RWPE1 (cell line): ENCODE measurements at regions not wholly inside any gene's neighbourhood (a gene's known extent, or its start where the extent isn't known, plus 50 kb on each side); places are given as distances from the start of the nearest gene placed in this dataset.
A peak's percentile ranks its signal among the peaks of the same experiment; 100 is the strongest.
"Not testable (repeated sequence)": the region's sequence is repeated elsewhere in the genome, so short reads cannot be mapped to it uniquely, and the experiment has no call there.

Experiments
- CTCF ChIA-PET: fragments of 350-600 bp; sonication (Branson Sonifier 250); formaldehyde crosslinking; extraction: SDS; loops from one replicate; lab custom pipeline; 2021; lab: Yijun Ruan, JAX
- POLR2A ChIA-PET: fragments of 400-600 bp; formaldehyde crosslinking; extraction: SDS; loops from one replicate; lab custom pipeline; 2020; ENCODE audit warnings: antibody characterized with exemption; ENCODE audit not compliant: low non-redundant PET; lab: Yijun Ruan, JAX
- DNase-seq: peaks from one replicate; pipeline ENCODE4 v3.0.0; 2012; ENCODE audit warnings: low spot score
- H3K27ac ChIP-seq: fragments of 450-650 bp; 2 replicates; pipeline ENCODE4 v1.5.1; 2017
- CTCF ChIP-seq: fragments of 450-650 bp; conservative IDR thresholded peaks from 2 replicates; pipeline ENCODE4 v1.5.1; 2017; ENCODE audit warnings: low read depth, mild to moderate bottlenecking

- peak; percentile 36 for TF ChIP-seq CTCF
- peak overlapping the region; percentile 98 for H3K27ac ChIP-seq
- DNase-seq: peak; percentile 46
- POLR2A ChIA-PET: interaction anchor here (0.7 to 1.1 kb wide), 2 partner anchors 105 to 129 kb away, joined by 3 read pairs; no protein-coding TSS in a partner anchor
- CTCF ChIA-PET: interaction anchor here (0.7 to 1.1 kb wide), 2 partner anchors 92 to 199 kb away, joined by 3 to 4 read pairs; no protein-coding TSS in a partner anchor
These were observed 76.5 kb upstream of the BTG3 start for GRCh38 chr21:17688912-17689874.

GRCh38 chr21:17682924-17683323 lies 70.2 kb upstream of the BTG3 start:
- no peak for DNase-seq
- POLR2A ChIA-PET: no interaction called here
- TF ChIP-seq CTCF: no peak
- no peak overlapping the region for H3K27ac ChIP-seq
- CTCF ChIA-PET: no interaction called here

GRCh38 chr21:17679002-17679600 lies 66.4 kb upstream of the BTG3 start:
- CTCF ChIA-PET: interaction anchor here (0.6 to 1.1 kb wide), 7 partner anchors 16 to 246 kb away, joined by 3 to 7 read pairs (median 3); no protein-coding TSS in a partner anchor
- peak; percentile 59 for DNase-seq

GRCh38 chr21:17676930-17677329 lies 64.2 kb upstream of the BTG3 start:
- CTCF ChIA-PET, H3K27ac ChIP-seq, DNase-seq, POLR2A ChIA-PET: not testable (repeated sequence)

More at GRCh38 chr21:17679002-17679600, 66.4 kb upstream of the BTG3 start:
- TF ChIP-seq CTCF: peak; percentile 83
- H3K27ac ChIP-seq: no peak overlapping the region
- POLR2A ChIA-PET: no interaction called here

- DNase-seq: no peak
- ChIA-PET POLR2A (no interaction called here), CTCF (no interaction called here)
- H3K27ac ChIP-seq: no peak overlapping the region
- TF ChIP-seq CTCF: no peak
These were observed 61.4 kb upstream of the BTG3 start for GRCh38 chr21:17674106-17674505.

GRCh38 chr21:17673261-17674020 lies 60.7 kb upstream of the BTG3 start:
- peak; percentile 55 for DNase-seq

More at GRCh38 chr21:17673261-17674020, 60.7 kb upstream of the BTG3 start:
- POLR2A ChIA-PET: no interaction called here
- no peak overlapping the region for H3K27ac ChIP-seq
- CTCF ChIA-PET: interaction anchor here (0.6 to 0.7 kb wide), 2 partner anchors 50 to 533 kb away, joined by 3 read pairs; no protein-coding TSS in a partner anchor
- TF ChIP-seq CTCF: no peak
